Caki2 (cell line): ENCODE measurements at regions not wholly inside any gene's neighbourhood (a gene's known extent, or its start where the extent isn't known, plus 50 kb on each side); places are given as distances from the start of the nearest gene placed in this dataset.
"Not testable (repeated sequence)": the region's sequence is repeated elsewhere in the genome, so short reads cannot be mapped to it uniquely, and the experiment has no call there.

ENCODE experiments used
- DNase-seq: peaks from one replicate; pipeline ENCODE4 v3.0.0-alpha.2; 2015; ENCODE audit warnings: low read depth
- in situ Hi-C: cut with HindIII; loops from 2 replicates; pipeline ENCODE4 v1.10.0; 2016; ENCODE audit warnings: low sequenced_read_pairs, low pct_unique_long_range_greater_than_20kb, mixed read lengths

DNA sequence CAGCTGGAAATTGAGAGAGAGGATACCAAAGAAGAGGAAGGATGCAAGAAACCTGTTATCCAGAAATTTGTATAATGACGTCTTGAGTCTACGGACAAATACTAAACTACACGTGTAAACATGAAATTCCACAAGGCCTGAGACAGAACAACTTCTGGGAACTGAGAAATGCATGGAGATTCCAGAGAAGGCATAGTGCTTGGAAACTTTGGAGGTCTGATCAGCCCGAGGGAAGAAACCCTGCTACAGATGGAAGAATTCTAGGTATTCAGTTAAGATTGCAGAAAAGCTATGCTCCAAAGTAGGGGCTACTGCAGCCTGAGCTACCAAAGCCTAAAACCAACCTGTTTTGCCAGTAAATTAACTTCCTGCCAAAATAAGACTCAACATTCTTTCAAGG is 120.4 kb downstream of the PDCL3 start:
- in situ Hi-C loops, result no loop called here
- DNase-seq, result no peak

DNA sequence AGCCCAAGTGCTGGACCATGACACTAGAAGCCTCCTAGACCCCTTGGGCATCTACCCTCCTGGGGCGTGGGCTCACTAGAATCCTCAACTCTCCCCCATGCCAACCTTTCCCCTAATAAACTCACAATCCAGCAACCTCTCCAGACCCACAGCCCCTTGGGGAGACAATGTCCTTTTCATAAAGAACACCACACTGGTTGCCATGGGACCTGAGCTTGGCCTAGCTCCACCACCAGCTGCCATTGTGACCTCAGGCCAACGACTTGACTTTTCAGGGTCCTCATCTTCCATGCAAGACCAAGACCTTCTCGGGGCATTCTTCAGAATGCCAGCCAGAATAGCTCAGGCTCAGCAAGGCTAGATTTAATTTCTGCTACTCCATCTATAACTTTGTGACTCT is 128.1 kb upstream of the NPAS2 start:
- DNase-seq, result no peak
- in situ Hi-C loops, result no loop called here

DNA sequence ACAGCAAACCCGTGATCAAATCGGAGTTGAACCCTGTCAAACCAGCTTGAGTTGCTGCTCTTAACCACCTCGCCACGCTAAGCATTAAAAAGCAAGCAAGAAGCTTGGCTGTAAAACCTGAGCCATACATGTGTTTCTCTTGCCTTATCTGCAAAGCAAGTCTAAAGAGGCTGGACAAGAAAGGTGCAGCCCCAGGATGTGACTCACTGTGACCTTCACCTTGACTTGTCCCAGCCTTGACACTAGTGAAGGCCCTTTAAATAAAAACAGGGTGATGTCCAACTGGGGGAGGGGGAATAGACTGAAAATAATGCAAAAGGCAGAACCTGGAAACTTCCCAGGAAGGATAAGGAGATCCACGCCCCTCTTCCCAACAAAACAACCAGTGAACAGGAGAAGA is 127.6 kb upstream of the NPAS2 start:
- DNase-seq, result no peak
- in situ Hi-C loops, result no loop called here

DNA sequence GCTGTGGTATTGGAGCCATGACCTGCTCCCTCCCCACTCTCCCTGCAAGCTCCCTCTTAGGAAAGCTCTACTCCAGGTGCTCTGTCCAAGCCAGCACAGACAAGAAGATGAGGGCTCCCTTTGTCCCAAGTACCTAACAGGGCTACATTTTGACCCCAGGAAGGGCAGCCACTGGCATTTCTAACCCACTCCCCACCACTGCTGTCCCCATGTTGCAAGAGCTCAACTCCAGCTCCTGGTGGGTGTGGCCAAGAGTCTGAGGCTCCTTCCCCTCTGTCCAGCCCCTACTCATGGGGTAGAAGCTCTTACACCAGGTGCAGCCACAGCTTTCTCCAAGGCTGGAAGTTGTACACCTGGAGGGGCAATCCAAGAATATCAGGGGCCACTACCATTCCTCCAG is 127.0 kb upstream of the NPAS2 start:
- in situ Hi-C loops, result no loop called here
- no peak for DNase-seq

DNA sequence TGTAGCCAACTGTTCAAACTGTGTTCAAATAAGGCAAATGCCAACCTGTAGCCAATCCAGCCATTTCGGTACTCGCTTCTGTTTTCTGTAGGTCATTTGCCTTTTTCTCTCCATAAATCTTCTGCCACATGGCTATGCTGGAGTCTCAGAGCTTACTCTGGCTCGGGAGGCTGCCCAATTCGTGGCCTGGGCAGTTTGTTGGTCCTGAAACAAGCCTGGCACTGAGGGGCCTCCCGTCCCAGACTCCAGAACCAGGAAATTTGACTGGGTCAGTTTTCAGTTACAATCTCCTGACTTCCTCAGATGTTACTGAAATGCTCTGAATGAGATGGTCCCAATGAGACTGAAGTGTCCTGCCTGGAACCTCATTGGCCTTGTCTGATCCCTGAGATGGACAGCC is 120.8 kb upstream of the NPAS2 start:
- no peak for DNase-seq
- in situ Hi-C loops, result no loop called here

DNA sequence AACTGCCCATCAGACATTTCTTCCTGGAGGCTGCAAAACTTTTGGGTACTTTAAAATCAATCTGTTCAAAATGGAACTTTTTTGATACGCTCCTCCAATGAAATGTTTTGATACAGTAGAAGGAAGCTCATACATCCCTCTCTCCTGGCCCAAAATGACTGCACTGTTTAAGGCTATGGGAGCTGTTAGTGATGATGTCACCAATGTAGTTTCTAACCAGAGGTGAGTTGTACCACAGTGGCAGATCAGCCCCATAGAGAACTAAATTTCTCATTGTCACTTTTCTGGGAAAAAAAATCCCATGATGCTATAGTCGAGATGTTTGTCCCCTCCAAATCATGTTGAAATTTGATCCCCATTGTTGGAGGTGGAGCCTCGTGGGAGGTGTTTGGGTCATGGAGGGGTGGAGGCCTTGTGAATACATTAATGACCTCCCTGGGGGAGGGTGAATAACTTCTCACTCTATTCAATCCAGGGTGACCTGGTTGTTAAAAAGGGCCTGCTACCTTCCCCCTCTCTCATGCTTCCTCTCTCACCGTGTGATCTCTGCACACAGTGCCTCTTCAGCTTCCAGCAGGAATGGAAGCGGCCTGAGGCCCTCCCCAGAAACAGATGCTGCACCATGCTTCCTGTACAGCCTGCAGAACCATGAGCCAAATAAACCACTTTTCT is 117.4 kb upstream of the NPAS2 start:
- in situ Hi-C loops, result no loop called here
- DNase-seq, result no peak

DNA sequence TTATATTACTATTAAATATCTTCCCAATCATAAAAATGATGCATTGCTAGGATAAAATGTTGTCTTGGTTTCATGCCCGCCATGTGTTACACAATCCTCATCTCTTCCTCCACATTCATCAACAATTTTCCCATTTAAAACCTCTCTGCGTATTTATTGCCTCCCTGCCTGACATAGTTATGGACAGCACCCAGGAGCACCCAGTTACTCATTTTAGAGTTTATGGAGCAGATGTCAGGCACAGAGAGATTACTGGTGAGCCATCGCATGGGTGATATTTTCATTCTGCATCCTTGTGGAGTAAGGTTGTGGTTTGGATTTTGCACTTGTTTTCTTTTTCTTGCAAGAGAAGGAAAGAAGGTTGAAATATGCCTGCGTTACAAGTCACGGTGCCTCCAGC is 116.7 kb upstream of the NPAS2 start:
- in situ Hi-C loops, result no loop called here
- DNase-seq, result no peak

DNA sequence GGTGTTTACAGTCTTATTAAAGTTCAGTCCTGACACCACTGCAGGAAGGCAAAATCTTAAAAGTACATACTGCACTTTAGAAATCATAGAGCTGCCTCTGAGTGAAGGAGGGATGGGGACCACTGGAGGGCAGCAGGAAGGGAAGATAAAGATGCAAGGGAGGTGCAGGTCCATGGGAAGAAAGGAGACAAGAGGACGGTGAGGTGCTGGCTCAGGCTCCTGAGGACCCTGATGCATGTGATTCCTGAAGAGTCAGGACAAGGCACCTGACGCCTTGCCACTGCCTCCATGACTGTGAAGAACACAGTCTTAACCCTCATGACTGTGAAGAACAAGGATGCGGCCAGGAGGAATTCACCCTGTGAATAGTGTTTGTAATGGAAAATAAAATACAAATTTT is 116.2 kb upstream of the NPAS2 start:
- DNase-seq, result no peak
- in situ Hi-C loops, result no loop called here

DNA sequence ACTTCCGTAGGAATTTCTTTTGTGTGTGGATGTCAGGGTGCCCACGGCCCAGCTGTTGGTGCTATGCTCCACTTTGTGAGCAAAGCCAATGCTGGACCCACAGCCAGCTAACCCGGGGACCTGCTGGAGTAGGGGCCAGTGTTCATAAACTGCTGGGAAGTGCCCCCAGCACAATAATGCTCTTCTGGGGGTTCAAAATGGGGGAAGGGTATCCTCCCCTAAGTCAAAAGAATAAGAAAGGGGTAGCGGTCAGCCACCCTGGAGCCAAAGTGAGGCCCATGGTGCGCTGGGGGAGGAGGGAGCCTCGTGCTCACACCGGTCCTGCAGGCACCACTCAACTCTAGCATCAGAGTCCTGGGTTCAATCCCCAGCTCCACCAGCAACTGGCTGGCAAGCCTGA is 115.8 kb upstream of the NPAS2 start:
- in situ Hi-C loops, result no loop called here
- no peak for DNase-seq

DNA sequence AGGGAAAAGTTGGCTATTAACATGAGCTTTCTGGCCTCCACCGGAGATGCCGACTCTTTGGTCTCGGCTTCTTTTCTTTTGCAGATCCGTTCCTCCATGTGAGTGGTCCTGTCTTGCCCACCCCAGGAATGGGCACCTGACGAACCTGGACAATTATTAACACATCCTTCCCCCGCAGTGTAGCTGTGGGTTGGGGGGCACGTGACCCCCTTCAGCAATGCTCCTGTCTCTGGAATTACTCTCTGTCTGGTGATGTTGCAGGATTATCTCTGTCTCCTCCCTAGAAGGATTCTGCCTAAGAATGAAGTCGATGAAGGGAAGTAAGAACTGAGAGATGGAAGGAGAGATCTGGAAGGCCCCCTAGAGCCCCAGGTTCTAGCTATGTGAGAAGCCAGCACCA is 115.2 kb upstream of the NPAS2 start:
- in situ Hi-C loops, result no loop called here
- DNase-seq, result no peak

DNA sequence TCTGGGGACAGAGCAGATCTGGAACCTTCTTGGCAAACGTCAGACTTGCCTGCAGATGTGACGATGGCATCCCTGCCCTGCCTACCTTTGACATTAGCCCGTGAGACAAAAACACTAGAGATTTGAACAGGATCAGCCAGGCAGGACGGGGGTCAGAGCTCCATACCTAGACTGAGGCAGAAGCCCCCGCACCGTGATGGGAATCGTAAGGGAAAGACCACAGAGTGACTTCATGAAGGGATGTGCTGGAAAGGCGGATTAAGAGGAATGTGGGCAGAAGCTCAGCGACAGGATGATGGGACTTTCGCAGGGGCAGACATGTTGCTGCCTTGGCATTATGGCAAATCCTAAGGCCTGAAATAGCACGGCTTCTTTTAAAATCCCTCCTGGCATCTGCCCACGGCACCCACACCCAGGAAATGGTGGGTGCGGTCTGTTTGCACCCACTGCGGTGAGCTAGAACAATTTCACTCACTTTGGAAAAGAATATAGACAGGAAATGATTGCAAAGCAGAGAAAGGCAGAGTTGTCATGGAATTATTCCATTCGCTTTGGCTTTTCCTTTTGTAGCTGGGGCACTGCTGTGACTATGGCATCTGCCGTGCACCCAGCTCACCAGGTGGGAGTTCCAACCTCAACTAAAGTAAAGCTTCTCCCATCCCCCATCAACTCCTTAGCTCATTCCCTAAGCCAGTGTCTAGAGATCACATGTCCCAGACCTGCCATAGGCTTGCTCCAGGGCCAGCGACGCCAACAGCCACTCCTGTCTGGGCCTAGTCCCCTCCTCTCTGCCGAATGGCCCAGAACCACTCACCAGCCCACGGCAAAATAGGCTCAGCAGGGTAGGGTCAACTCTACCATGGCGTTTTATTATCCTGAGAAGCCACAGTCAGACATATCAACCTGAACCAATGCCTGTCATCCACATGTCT is 112.7 kb upstream of the NPAS2 start:
- no peak for DNase-seq
- in situ Hi-C loops, result no loop called here

DNA sequence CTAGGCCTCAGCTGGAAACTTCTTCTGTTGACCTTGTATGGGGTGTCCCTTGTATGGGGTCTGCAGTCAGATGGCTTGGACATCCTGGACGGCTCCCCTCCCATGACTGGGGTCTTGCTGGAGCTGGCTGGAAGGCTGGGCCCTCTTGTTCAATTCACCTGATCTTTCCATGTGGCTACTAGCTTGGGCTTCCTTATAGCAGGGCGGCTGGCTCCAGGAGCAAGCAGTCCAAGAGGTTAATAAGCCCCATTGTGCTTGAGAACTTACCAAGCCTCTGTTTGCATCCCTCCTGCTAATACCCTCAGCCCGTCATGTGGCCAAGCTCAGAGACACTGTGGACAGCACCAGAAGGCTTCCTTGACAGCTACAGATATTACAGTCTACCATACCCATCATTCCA is 111.6 kb upstream of the NPAS2 start:
- in situ Hi-C loops, result no loop called here
- DNase-seq, result no peak

DNA sequence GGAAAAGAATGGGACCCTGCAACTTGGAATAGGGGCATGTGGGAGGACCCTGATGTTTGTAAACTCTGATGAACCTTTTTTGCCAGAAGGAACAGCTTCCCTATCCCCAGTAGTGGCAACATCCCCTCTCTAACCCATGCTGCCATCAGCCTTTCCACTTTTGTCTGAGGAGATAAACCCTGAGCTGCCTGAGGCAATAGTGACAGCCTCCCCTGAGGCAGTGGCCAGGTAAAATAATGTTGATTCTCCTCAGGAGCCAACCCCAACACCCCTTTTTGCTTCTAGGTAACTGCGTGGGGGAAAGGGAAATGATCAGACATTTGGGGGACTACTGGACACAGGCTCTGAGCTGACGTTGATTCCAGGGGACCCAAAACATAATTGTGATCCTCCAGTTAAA is 106.8 kb upstream of the NPAS2 start:
- no peak for DNase-seq
- in situ Hi-C loops, result no loop called here

DNA sequence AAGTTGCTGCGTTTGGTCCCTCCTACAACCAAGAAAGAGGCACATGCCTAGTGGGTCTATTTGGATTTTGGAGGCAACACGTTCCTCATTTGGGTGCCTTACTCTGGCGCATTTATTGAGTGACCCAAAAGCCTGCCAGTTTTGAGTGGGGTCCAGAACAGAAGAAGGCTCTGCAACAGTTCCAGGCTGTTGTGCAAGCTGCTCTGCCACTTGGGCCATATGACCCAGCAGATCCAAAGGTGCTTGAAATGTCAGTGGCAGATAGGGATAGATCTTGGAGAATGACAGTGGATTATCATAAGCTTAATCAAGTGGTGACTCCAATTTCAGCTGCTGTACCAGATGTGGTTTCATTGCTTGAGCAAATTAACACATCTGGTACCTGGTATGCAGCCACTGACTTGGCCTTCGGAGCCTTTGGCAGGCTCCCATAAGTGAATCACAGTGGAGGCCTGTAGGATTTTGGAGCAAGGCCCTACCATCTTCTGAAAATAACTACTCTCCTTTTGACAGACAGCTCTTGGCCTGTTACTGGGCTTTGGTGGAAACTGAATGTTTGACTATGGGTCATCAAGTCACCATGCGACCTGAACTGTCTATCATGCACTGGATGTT is 105.4 kb upstream of the NPAS2 start:
- in situ Hi-C loops, DNase-seq: not testable (repeated sequence)

DNA sequence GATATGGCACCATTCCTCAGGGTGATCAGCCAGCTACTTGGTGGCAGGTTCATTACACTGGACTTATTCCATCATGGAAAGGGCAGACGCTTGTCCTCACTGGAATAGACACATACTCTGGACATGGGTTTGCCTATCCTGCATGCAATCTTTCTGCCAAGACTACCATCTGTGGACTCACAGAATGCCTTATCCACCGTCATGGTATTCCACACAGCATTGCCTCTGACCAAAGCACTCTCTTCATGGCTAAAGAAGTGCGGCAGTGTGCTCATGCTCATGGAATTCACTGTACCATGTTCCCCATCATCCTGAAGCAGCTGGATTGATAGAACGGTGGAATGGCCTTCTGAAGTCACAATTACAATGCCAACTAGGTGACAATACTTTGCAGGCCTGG is 104.1 kb upstream of the NPAS2 start:
- DNase-seq, in situ Hi-C loops: not testable (repeated sequence)

DNA sequence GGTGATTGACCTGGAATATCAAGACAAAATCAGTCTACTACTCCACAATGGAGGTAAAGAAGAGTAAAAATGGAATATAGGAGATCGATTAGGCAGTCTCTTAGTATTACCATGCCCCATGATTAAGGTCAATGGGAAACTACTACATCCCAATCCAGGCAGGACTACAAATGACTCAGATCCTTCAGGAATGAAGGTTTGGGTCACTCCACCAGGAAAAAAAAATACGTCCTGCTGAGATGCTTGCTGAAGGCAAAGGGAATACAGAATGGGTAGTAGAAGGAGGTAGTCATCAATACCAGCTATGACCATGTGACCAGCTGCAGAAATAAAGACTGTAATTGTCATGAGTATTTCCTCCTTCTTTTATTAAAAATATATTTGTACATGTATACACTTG is 103.4 kb upstream of the NPAS2 start:
- in situ Hi-C loops, result no loop called here
- no peak for DNase-seq

DNA sequence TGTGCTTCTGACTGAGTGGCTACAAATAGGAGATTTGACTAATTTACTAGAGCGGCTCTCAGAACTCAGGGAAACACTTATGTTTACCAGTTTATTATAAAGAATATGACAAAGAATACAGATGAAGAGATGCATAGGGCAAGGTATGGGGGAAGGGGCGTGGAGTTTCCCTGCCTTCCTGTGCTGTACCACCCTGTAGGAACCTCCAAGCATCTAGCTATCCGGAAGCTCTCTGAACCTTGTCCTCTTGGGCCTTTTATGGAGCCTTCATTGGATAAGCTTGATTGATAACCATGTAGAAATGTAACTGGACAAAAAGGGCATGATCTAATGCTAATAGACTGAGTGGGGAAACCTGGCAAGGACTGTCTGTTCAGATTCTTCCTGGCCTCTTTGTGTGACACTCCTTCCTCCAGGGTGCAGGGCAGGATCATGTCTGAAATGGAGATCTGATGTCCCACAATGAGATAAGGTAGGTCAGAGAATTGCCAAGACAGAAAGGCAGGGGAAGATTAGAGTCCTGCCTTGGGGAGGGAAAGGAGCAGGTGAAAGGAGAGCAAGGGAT is 101.8 kb upstream of the NPAS2 start:
- DNase-seq, result no peak
- in situ Hi-C loops, result no loop called here

DNA sequence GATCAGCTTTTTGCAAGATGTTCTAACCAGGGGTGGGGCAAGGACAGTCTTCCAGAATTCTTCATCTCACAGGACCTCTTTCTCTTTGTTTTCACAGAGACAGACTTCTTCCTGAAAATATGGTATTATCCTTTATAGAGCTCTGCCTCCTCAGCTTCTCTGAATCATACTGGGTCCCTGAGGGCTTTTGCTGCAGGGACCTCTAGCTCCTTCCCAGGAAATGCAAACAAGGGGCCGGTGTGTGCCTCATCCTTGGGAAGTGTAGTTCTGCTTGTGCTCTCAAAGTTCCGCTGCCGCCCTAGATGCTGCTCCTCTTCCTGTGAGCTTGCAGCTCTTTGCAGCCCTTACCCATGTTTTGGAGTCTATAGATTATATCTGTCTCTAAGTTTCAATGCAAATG is 99.5 kb upstream of the NPAS2 start:
- DNase-seq, result no peak

DNA sequence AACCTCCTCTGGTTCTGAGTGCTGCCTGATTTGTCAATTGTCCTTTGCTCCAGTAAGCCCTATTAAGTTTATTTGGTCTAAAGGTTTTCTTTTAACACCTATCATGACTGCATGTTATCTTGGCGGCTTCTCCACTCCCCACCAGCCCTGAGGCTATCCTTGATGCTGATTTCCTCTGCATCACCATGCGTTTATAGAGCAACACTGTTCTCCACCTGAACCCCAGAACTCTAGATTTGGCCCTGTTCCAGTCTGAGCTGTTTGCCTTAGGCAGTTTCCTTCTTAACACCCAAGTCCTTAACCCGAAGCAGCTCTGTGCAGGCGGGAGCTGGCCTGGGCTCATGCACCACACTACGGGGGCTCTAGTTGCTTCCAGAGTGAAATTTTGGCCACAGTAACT is 98.2 kb upstream of the NPAS2 start:
- in situ Hi-C loops, result no loop called here
- no peak for DNase-seq

More for the DNA sequence above, 99.5 kb upstream of the NPAS2 start:
- in situ Hi-C loops, result no loop called here
